GM18868 (cell line): ENCODE measurements at regions not wholly inside any gene's neighbourhood (a gene's known extent, or its start where the extent isn't known, plus 50 kb on each side); places are given as distances from the start of the nearest gene placed in this dataset.

Experiments
- ATAC-seq: cut with Tn5 transposase; IDR thresholded peaks from one replicate; pipeline ENCODE4 v1.9.1; 2021; ENCODE audit warnings: mild to moderate bottlenecking, moderate library complexity; ENCODE audit not compliant: unreplicated experiment

DNA sequence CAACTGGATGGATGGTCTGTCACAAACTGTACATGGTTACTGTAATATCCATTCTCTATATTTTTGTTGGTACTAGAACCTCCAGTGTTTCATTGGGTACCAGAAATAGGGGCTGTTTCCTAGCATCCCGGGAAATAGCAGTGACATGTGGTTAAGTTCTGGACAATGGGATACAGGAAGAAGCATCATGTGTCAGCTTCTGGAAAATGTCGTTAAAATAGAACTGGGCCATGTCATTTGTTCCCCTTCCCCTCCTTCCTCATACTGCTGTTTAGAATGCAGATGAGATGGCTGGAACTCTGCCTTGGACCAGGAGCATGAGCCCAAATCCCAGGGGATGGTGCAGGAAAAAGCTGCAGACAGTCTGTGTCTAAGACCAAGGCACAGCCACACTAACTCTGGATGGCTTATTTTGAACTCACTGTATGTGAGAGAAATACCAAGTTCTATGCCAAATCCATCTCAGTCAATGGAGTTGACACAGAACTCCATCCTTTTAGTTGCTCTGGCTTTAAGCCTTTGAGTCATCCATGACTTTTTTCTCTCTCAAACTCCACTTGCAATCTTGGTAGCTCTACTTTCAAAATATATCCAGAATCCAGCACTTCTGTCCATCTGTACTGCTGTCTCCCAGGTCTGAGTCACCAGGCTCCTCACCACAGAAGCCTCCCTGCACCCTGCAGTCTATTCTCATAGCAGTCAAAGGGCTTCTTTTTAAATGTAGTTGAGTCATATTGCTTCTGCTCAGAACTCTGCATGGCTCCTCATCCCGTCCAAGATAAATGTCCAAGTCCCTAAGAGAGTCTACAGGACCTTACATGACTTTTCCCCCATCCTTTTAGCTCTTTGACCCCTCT lies 184.2 kb downstream of the NSG2 start:
- ATAC-seq: no peak

- no peak for ATAC-seq
These were observed 186.5 kb downstream of the NSG2 start for GRCh38 chr5:174231956-174232487.

- no peak for ATAC-seq
These were observed 188.9 kb downstream of the NSG2 start for GRCh38 chr5:174234388-174234787.

GRCh38 chr5:174235221-174236011 lies 189.9 kb downstream of the NSG2 start:
- no peak for ATAC-seq

GRCh38 chr5:174236070-174236469 lies 190.6 kb downstream of the NSG2 start:
- no peak for ATAC-seq

- ATAC-seq: no peak
These were observed 194.2 kb downstream of the NSG2 start for GRCh38 chr5:174239718-174240117.

DNA sequence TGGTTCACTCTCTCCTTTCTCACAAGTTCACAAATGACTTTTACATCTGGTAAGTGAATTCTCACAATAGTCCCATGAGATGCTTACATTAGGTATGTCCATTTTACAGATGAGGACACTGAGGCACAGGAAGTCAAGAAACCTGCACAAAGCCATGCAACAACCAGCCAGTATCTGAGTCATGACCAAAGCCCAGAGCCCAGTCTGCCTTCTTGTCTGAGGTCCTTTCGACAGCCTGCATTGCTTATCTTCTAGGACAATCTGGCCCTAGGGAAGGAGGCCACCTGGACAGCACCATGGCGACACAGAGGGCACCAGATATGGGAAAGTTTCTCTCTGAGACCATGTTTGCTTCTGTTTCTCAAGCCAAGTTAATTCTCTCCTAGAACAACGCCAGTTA lies 197.1 kb downstream of the NSG2 start:
- ATAC-seq: no peak

DNA sequence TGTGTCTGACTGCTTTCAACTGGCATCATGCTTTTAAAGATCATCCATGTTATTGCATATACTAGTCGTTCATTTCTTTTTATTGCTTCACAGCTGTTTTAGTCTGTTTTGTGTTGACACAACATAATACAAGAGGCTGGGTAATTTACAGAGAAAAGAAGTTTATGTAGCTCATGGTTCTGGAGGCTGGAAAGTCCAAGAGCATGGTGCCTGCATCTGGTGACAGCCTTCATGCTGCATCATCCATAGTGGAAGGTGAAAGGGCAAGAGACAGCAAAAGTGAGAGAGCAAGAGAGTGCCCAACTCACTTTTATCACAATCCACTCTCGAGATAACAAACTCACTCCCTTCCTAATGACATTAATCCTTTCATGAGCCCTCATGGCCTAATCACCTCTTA lies 198.4 kb downstream of the NSG2 start:
- ATAC-seq: no peak

- ATAC-seq: no peak
These were observed 200.1 kb downstream of the NSG2 start for GRCh38 chr5:174245516-174246075.

DNA sequence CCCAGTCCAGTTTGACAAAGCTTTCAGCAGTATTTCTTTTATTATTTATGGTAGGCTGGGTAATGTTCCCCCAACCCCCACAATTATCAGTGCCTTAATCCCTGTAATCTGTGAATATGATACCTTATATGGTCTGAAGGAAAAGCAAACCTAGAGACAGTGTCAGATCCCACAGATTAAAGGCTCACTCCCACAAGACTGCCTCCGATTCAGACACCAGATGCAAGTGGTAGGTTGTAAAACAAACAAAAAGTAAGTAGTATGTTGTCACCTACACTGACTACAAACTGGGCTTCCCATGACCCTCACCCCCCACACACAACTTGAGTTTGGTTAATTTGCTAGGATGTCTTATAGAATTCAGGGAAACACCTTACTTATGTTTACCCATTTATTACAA lies 201.2 kb downstream of the NSG2 start:
- no peak for ATAC-seq

DNA sequence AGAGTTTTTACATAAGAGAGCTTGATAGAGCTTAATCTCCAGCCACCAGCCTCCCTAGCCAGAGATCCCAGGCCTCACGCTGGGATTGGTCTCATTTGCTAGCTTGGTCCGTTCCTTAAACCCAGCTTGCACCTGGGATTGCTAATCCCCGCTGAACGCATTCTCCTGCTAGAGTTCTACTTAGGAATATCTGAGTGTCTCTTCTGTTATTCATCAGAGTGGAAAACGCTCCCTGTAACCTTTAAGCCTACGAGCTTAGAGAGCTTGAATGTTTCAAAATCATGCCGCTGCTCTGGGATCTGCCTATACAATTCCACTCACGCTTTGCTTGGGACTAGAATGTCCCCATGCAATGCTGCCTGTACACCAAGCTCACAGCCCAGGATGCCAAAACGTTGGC lies 201.8 kb downstream of the NSG2 start:
- ATAC-seq: no peak

GRCh38 chr5:174251305-174252000 lies 205.9 kb downstream of the NSG2 start:
- no peak for ATAC-seq

GRCh38 chr5:174252121-174252520 lies 206.6 kb downstream of the NSG2 start:
- ATAC-seq: no peak

- ATAC-seq: no peak
These were observed 214.4 kb downstream of the NSG2 start for GRCh38 chr5:174259696-174260420.

- no peak for ATAC-seq
These were observed 225.8 kb downstream of the NSG2 start for GRCh38 chr5:174271316-174271715.

- ATAC-seq: peak; percentile 6
These were observed 227.2 kb downstream of the NSG2 start for GRCh38 chr5:174272671-174273070.

DNA sequence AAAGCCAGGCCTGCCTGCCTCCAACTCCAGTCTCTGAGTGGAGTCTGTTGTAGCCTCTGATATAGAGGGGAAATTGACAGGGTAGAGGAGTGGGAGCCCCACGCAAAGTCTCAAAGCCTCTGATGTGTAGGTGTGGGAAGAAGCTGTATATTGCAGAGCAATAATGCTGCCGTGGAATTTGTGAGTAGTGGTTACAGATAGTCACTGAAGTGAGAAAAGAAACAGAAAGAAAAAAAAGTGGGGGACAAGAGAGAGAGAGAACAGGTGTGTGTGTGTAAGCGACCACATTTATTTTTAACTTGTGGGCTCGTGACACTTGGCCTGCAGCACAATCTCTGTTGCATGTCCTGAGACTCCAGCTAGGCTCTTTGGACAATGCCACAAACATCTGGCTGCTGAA lies 227.8 kb downstream of the NSG2 start:
- peak; percentile 87 for ATAC-seq

GRCh38 chr5:174275959-174276358 lies 230.5 kb downstream of the NSG2 start:
- no peak for ATAC-seq

DNA sequence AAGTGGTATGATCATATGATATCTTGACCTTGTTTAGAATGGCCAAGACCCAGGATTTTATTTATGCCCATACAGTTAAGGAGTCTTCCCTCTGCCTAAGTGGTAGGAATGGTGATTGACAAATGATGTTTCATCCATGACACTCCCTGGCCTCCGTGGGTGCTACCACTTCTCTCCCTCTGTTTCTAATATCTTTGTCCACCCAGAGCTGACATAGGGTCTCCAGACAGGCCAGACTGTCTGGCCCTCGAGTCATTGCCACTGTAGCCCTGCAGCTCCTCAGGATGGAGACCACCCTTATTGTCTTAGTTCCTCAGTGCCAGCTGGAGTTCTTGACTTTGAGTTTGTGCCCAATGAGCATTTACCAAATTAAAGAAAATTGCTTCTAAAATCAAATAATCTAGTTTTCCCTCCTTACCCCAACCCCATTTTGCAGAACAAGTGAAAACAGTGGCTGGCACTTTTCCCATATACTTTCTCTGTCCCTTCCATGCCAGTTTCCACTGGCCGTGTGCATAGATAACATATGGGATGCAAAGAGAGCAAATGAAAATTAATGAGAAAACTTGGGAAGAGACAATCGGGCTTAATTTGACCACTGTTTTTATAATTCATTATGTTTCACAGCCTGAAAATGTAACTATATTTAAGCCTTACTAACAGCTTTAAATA lies 235.7 kb downstream of the NSG2 start:
- no peak for ATAC-seq

- ATAC-seq: peak; percentile 57
These were observed 236.3 kb downstream of the NSG2 start for GRCh38 chr5:174281855-174282254.
